ENCODE measurements at regions not wholly inside any gene's neighbourhood (a gene's known extent, or its start where the extent isn't known, plus 50 kb on each side); places are given as distances from the start of the nearest gene placed in this dataset.

DNA sequence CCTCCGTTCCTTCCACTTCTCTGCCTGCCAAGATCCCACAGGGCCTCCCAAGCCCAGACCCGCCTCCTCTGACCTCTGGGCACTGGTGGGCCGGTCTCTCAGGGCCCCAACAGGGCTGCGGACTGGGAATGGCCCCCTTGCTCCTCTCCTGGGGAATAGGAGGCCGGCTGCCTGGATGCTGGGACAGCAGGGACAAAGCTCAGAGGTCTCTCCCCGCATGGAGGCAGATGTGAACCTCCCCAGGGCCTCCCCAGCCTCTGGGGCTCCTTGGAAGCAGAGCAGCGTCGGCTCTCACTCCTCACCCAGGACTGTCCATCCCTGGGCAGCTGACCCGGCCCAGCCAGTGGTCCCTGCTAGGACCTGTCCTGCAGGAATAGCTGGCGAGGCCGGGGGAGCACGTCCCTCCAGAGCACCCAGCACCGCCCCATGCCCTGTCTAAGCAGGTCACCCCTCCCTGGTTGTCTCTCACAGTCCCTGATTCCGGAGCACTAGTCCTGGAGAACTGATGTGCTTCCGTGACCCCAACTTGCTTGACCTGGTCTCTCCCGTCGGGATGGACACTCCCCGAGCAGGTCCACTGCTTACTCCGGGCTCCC, 85.8 kb downstream of the RTL6 start:
- no peak overlapping the region for H3K27ac Mint-ChIP-seq (ENCODE audit: low read depth)
- H3K9me3 Mint-ChIP-seq = peaks cover 11% of the 10 kb centered on the region
- no peak overlapping the region for H3K4me3 Mint-ChIP-seq
- H3K36me3 Mint-ChIP-seq (ENCODE audit: insufficient read depth) = peaks cover 3% of the 10 kb centered on the region
- DNase-seq (ENCODE audit: low spot score in 2 of 2) (no peak), ATAC-seq (replicated peaks; ENCODE audit: extremely low read depth, poor library complexity, severe bottlenecking) (no peak)
- H3K4me1 Mint-ChIP-seq = no peaks in the 10 kb centered on the region
- H3K27me3 Mint-ChIP-seq = peaks cover 31% of the 10 kb centered on the region

DNA sequence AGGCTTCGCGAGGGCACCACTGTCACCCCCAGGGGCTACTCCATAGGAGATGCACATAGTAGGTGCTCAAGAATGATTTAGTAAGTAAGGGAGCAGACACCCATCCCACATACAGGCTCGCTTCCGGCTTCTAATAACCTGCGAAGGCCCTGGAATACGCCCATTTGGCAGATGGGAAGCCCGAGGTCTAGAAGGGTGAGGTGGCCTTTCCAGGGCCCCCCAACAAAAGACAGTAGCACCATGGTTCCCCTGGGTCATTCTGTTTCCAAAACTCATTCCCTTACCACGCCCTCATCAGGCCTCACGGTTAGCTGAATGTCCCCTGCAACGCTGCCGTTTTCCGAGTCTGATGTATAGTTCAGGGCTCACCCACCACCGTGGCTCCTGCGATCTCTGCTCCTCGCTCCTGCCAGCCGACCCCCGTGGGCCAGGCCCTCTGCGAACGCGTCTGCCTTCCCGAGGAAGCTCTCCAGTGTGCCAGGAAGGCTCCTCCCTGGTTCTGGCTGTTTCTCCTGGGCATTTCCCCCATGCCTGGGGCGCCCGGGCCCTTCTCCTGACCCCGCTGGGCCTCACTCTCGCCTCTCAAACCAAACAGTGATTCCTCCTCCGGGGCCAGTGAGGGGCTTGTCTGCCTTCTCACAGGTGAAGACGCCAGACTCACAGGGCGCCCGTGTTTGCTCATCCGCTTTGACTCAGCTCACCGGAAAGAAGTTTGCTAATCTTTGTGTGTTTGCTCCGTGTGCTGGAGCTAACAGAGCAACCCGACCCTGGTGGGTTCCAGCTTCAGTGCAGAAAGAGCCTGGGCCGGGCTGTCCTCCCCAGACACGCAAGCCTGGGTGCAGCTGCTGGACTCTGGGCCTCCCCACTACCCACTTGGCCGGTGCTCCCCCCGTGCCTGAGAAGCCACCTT, 86.6 kb downstream of the RTL6 start:
- peaks cover 8% of the 10 kb centered on the region for H3K9me3 Mint-ChIP-seq
- H3K36me3 Mint-ChIP-seq (ENCODE audit: insufficient read depth) = peaks cover 3% of the 10 kb centered on the region
- ATAC-seq (replicated peaks; ENCODE audit: extremely low read depth, poor library complexity, severe bottlenecking) (no peak), DNase-seq (ENCODE audit: low spot score in 2 of 2) (no peak)
- H3K27ac Mint-ChIP-seq (ENCODE audit: low read depth) = no peak overlapping the region
- H3K4me1 Mint-ChIP-seq = no peaks in the 10 kb centered on the region
- peaks cover 26% of the 10 kb centered on the region for H3K27me3 Mint-ChIP-seq
- no peak overlapping the region for H3K4me3 Mint-ChIP-seq

DNA sequence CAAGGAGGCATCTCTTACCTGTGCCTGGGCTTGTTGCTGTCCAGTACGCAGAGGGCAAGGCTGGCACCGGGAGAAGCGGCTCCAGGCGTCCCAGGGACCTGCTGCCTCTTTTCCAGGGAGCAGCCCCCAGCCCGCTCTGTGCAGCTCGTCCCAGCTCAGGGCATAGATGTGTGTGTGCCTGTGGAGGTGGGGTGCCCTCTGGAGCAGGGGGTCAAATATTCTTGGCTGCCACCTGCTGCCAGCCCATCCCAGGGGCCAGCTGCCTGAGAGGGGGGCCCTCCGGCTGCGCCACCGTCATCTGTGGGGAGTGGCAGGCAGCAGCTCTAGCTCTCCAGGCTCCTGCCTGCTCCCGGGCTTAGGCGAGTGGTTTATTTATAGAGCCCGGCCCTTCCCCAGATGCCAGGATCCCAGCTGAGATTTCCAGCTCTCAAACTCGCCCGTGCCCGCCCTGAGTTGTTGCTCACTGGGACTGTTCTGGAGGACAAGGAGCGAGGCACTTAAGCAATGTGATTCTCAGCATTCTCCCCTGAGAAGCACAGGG, 87.5 kb downstream of the RTL6 start:
- H3K27ac Mint-ChIP-seq (ENCODE audit: low read depth) = no peak overlapping the region
- no peaks in the 10 kb centered on the region for H3K9me3 Mint-ChIP-seq

DNA sequence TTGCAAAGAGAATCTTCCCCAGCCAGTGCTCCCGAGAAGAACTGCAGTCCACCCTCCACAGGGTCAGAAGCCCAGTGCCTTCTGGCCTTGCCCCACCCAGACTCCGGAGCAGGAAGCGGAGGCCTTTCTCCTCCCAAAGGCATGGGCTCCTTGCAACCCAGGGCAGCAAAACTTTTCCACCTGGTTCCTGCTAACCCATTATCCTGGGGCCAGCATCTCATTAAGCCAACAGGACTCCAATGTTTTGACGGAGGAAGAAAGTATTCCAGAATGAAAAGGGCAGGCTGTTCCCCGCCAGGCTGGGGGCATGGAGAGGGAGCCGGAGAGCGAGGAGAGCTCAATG, 88.1 kb downstream of the RTL6 start:
- DNase-seq (ENCODE audit: low spot score in 2 of 2) = no peak
- no peak for ATAC-seq (replicated peaks; ENCODE audit: extremely low read depth, poor library complexity, severe bottlenecking)
- no peaks in the 10 kb centered on the region for H3K9me3 Mint-ChIP-seq
- no peak overlapping the region for H3K4me3 Mint-ChIP-seq
- H3K4me1 Mint-ChIP-seq = no peaks in the 10 kb centered on the region
- H3K27ac Mint-ChIP-seq (ENCODE audit: low read depth) = no peak overlapping the region
- H3K27me3 Mint-ChIP-seq = peaks cover 21% of the 10 kb centered on the region
- peaks cover 3% of the 10 kb centered on the region for H3K36me3 Mint-ChIP-seq (ENCODE audit: insufficient read depth)

More for the DNA sequence above, 87.5 kb downstream of the RTL6 start:
- Mint-ChIP-seq H3K27me3 (peaks cover 21% of the 10 kb centered on the region), H3K4me3 (no peak overlapping the region), H3K4me1 (no peaks in the 10 kb centered on the region), H3K36me3 (ENCODE audit: insufficient read depth) (peaks cover 3% of the 10 kb centered on the region)
- DNase-seq (ENCODE audit: low spot score in 2 of 2) (no peak), ATAC-seq (replicated peaks; ENCODE audit: extremely low read depth, poor library complexity, severe bottlenecking) (no peak)

DNA sequence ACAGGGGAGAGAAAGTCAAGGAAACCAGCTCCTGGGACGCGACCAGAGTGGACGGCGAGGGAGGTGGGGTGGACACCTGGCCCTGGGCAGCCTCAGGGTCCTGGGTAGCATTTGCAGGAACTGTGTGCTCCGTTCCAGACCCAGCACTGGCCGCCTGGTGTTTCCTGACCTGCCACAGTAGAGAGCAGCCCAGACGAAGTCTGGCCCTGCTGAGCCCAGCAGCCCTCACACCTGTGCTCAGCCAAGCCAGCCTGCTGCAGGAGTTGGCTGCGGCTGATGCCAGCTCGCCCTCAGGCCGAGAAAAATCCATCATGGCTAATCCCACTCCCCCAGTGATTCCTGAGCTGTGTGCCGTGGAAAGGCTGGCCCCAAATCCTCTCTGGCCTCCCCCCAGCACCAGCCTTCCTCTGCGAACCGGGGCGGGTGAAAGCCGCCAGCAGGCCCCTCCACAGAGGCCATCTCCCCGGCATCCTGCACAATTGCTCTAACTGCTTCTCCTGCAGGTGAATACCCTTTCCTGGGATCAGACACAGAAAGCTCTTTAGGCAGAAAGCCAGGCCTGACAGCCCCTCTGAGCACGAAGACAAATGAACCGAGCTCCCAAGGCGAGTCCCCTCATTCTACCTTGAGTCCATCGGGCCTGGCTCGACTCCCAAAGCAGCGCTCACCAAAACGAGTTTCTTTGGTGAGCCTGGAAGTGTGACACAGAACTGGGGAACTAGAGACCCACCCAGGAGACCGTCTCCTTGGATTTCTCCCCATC, 88.6 kb downstream of the RTL6 start:
- Mint-ChIP-seq H3K4me3 (no peak overlapping the region), H3K9me3 (no peaks in the 10 kb centered on the region), H3K27me3 (peaks cover 21% of the 10 kb centered on the region), H3K27ac (ENCODE audit: low read depth) (no peak overlapping the region), H3K4me1 (no peaks in the 10 kb centered on the region), H3K36me3 (ENCODE audit: insufficient read depth) (peaks cover 3% of the 10 kb centered on the region)
- DNase-seq (ENCODE audit: low spot score in 2 of 2) = no peak
- ATAC-seq (replicated peaks; ENCODE audit: extremely low read depth, poor library complexity, severe bottlenecking) = no peak

DNA sequence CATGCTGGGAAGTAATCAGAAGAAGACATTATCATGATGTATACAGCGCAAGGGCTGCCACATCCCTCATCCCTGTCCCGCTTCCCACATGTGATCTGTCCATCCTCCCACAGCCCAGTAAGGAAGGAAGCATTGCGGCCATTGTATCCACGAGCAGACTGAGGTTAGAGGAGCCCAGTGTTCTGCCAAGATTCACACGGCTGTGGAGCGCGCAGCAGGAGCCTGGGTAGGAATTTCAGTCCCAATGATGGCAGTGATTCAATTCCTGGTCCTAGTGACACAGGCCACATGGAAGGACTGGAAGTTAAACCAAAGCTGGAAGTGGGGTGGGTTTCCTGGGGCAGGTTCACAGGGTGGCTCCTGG, 89.2 kb downstream of the RTL6 start:
- Mint-ChIP-seq H3K27ac (ENCODE audit: low read depth) (no peak overlapping the region), H3K27me3 (peaks cover 21% of the 10 kb centered on the region), H3K4me1 (no peaks in the 10 kb centered on the region), H3K4me3 (no peak overlapping the region), H3K9me3 (no peaks in the 10 kb centered on the region), H3K36me3 (ENCODE audit: insufficient read depth) (peaks cover 3% of the 10 kb centered on the region)
- DNase-seq (ENCODE audit: low spot score in 2 of 2) (no peak), ATAC-seq (replicated peaks; ENCODE audit: extremely low read depth, poor library complexity, severe bottlenecking) (no peak)

DNA sequence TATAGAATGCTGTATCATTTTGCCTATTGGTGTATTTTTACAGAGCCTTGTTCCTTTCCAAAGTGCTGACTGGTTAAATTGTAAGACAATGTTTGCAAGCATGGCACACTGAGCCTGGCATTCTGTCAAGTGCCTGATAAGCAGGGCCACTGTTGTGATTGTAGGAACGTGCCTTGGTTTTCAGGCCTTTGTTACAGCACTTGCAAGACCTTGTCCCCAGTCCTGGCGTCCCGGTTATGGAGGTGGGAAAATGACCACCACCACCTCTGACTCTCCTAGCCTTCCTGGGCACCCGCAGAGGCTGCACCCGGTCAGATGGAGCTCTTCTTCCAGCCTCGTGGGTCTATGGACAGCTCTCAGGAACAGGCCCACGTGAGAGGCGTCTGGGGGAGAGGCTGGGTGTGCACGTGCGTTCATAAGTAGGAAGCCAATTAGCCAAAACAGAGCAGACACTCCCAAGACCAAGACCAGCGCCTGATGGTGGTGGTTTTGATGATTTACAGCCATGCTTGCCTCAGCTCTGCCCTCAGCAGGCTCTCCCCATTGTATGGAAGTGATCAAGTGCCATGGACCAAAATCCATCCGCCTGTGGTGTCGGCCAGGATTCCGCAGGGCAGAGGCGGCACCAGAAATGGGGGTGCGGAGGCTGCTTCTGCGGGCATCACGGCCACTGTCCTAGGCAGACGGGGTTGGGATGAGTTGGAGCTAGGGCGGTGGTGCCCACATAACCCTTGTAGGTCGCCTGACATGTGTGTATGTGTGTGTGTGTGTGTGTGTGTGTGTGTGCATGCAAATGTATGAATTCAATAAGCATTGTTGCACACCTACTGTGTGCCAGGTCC, 89.8 kb downstream of the RTL6 start:
- peaks cover 3% of the 10 kb centered on the region for H3K36me3 Mint-ChIP-seq (ENCODE audit: insufficient read depth)
- H3K27me3 Mint-ChIP-seq = peaks cover 17% of the 10 kb centered on the region
- DNase-seq (ENCODE audit: low spot score in 2 of 2) (no peak), ATAC-seq (replicated peaks; ENCODE audit: extremely low read depth, poor library complexity, severe bottlenecking) (no peak)
- H3K4me3 Mint-ChIP-seq = no peak overlapping the region
- no peaks in the 10 kb centered on the region for H3K4me1 Mint-ChIP-seq
- no peak overlapping the region for H3K27ac Mint-ChIP-seq (ENCODE audit: low read depth)
- H3K9me3 Mint-ChIP-seq = no peaks in the 10 kb centered on the region

DNA sequence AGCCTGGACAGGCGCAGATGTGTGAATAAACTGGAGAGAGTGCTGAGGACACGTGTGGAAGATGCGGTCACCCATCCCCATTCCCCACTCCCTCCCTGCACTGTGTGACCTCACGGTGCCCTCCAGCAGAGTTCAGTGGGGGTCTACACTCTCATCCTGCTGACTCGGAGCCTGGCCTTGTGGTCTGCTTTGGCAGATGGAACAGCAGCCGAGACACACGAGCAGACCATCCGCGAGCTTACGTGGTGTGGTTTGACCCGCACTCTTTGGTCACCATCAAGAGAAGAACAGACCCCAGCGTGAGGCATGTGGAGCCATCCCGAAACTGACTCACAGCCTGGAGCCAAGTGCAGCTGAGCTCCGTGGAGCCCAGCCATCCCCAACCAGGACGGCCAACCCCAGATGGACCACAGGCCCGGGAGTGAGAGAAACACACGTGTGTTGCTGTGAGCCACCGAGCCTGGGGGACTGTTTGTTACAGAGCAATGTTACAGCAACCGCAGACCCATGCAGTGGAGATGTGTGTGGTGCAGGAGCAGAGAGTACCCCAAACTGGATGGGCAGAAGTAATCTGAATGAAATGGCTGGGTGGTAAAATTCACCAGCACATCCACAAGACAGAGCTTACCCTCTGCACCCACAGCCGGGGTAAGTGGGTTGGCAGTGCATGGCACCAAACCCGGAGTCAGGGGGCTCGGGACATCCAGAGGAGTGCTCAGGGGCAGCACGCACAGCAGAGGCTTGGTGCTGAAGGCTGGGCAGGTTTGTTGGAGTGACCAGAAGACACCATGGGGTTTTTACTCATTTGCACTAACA, 90.7 kb downstream of the RTL6 start:
- Mint-ChIP-seq H3K27ac (ENCODE audit: low read depth) (no peak overlapping the region), H3K27me3 (peaks cover 9% of the 10 kb centered on the region), H3K4me1 (no peaks in the 10 kb centered on the region), H3K4me3 (no peak overlapping the region), H3K9me3 (no peaks in the 10 kb centered on the region), H3K36me3 (ENCODE audit: insufficient read depth) (no peaks in the 10 kb centered on the region)
- no peak for ATAC-seq (replicated peaks; ENCODE audit: extremely low read depth, poor library complexity, severe bottlenecking)
- no peak for DNase-seq (ENCODE audit: low spot score in 2 of 2)

DNA sequence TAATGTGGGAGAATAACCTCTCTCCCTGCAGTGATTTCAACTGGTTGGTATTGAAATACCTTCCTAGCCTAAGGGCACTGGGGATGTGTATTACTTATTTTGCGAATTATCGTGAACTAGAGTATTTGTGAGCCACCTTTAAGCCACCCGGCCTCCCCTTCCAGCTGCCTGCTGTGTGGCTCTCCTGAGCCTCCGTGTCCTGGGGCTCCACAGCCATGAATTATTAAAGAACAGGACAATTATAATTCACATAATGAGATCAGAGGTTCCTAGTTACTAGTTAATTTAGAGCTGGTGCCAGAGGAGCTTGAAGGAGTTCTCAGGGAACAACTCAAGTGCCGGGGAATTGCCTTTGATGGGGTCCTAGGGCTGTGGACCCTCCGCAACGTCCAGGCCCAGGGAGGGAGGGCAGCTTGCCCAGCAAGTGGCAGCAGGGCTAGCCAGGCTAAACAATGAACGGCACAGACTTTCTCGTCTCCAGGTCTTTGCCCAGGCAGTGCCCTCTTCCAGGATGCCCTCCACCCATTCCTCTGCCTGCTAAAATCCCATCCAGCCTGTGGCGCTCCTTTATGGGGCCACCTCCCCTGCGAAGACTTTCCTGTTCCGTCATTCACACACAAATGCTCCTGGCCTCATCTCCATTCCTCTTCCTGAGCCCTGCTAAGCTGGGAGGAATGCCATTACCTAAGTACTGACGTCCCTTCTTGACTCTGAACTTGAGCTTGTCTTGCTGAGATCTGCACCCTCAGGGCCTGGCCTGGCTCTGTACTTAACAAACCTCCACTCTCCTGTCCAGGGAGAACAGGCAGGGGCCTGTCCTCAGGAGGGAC, 91.5 kb downstream of the RTL6 start:
- Mint-ChIP-seq H3K4me1 (no peaks in the 10 kb centered on the region), H3K27me3 (peaks cover under 1% of the 10 kb centered on the region), H3K36me3 (ENCODE audit: insufficient read depth) (no peaks in the 10 kb centered on the region), H3K27ac (ENCODE audit: low read depth) (no peak overlapping the region), H3K9me3 (no peaks in the 10 kb centered on the region), H3K4me3 (no peak overlapping the region)
- ATAC-seq (replicated peaks; ENCODE audit: extremely low read depth, poor library complexity, severe bottlenecking) (no peak), DNase-seq (ENCODE audit: low spot score in 2 of 2) (no peak)

DNA sequence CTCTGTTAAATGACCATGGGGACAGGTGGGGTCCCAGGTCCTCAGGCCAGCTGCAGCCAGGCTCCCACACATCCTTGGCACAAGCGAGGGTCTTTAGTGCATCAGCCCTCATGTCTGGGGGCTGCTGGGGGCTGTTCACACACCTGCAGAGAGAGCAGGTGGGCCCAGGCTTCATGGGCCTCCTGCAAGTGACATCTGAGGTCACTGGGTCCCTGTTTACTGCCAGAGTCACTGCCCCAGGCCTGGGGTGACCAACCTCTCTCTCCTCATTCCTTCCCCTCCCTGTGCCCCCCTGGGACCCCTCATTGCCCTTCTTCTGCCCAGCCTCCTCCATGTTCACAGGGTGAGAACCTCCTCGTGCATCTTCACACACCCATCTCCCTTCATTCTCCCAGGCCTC, 92.4 kb downstream of the RTL6 start:
- Mint-ChIP-seq H3K4me1 (no peaks in the 10 kb centered on the region), H3K4me3 (no peak overlapping the region), H3K27me3 (no peaks in the 10 kb centered on the region), H3K36me3 (ENCODE audit: insufficient read depth) (no peaks in the 10 kb centered on the region), H3K9me3 (no peaks in the 10 kb centered on the region), H3K27ac (ENCODE audit: low read depth) (no peak overlapping the region)
- DNase-seq (ENCODE audit: low spot score in 2 of 2) (no peak), ATAC-seq (replicated peaks; ENCODE audit: extremely low read depth, poor library complexity, severe bottlenecking) (no peak)

Measured in central memory CD8-positive, alpha-beta T cell (primary cell).